ENCODE measurements at regions not wholly inside any gene's neighbourhood (a gene's known extent, or its start where the extent isn't known, plus 50 kb on each side); places are given as distances from the start of the nearest gene placed in this dataset.

DNA sequence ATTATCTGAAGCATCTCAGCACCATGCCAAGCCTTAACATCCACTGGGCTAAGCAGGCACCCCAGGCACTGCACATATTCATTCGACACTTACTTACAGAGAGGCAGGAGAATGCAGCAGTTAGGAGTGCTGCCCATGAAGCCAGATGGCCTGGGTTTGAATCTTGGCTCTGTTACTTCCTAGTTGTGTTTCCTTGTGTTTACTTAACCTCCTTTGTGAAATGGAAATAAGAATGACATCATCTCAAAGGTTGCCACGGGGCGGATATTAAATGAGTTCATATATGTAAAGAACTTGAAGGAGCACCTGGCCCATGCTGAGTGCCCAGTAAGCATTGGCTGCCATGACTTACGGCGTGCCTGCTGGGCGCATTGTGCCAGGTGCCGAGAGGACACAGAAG lies 565.2 kb downstream of the CDK5RAP2 start:
- no peak overlapping the region for H2BK15ac ChIP-seq (ENCODE audit: low read depth, low read length)
- TF ChIP-seq, protein P1, sequence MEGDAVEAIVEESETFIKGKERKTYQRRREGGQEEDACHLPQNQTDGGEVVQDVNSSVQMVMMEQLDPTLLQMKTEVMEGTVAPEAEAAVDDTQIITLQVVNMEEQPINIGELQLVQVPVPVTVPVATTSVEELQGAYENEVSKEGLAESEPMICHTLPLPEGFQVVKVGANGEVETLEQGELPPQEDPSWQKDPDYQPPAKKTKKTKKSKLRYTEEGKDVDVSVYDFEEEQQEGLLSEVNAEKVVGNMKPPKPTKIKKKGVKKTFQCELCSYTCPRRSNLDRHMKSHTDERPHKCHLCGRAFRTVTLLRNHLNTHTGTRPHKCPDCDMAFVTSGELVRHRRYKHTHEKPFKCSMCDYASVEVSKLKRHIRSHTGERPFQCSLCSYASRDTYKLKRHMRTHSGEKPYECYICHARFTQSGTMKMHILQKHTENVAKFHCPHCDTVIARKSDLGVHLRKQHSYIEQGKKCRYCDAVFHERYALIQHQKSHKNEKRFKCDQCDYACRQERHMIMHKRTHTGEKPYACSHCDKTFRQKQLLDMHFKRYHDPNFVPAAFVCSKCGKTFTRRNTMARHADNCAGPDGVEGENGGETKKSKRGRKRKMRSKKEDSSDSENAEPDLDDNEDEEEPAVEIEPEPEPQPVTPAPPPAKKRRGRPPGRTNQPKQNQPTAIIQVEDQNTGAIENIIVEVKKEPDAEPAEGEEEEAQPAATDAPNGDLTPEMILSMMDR (conservative IDR thresholded peaks at IDR 0.05): no peak
- H3K4me1 ChIP-seq (ENCODE audit: insufficient read depth, low read length): no peaks in the 10 kb centered on the region
- H3K27ac ChIP-seq (ENCODE audit: insufficient read length, low read depth, low read length): no peak overlapping the region
- H3K4me3 Mint-ChIP-seq: no peak overlapping the region
- H3K79me1 ChIP-seq (ENCODE audit: insufficient read depth, low read depth, low read length, poor library complexity, severe bottlenecking): no peaks in the 10 kb centered on the region
- no peak overlapping the region for H3K4ac ChIP-seq (ENCODE audit: low read depth, low read length)
- no peak overlapping the region for H3K9ac ChIP-seq (ENCODE audit: extremely low read depth, insufficient read length, low read length)
- H2BK20ac ChIP-seq (ENCODE audit: low read depth, low read length, poor library complexity, severe bottlenecking): no peak overlapping the region
- H3K14ac ChIP-seq (ENCODE audit: insufficient read depth, low read length): no peak overlapping the region
- H4K91ac ChIP-seq (ENCODE audit: insufficient read length, low read depth, low read length): no peak overlapping the region
- no peak for DNase-seq
- no peak overlapping the region for H2BK5ac ChIP-seq (ENCODE audit: insufficient read length, low read length)
- no peaks in the 10 kb centered on the region; a peak in 1 of 5 replicates for H3K9me3 Mint-ChIP-seq
- H3K4me2 ChIP-seq (ENCODE audit: insufficient read depth, insufficient read length, low read length): no peak overlapping the region
- H3K36me3 Mint-ChIP-seq (ENCODE audit: insufficient read depth in 1 of 3, low read depth in 3 of 3): no peaks in the 10 kb centered on the region
- H2AK5ac ChIP-seq (ENCODE audit: insufficient read length, low read length): no peak overlapping the region
- no peak overlapping the region for H3K27ac Mint-ChIP-seq
- WGBS (ENCODE audit: extremely low coverage, insufficient read length, low lambda C conversion rate): no CpG with 5 or more reads among the region's 7 CpGs
- H3K56ac ChIP-seq (ENCODE audit: insufficient read length, low read depth, low read length): no peak overlapping the region
- H2BK120ac ChIP-seq (ENCODE audit: low read depth, low read length, poor library complexity, severe bottlenecking): no peak overlapping the region
- no peak overlapping the region for H3K18ac ChIP-seq (ENCODE audit: insufficient read length, low read depth, low read length)
- no peaks in the 10 kb centered on the region for H3K9me3 ChIP-seq (ENCODE audit: control insufficient read depth, low read depth, low read length)
- H2AFZ ChIP-seq (ENCODE audit: low read length): no peak overlapping the region
- no peak overlapping the region for H3T11ph ChIP-seq (ENCODE audit: low read length)
- H4K20me1 ChIP-seq (ENCODE audit: control insufficient read depth, insufficient read depth, insufficient read length): no peaks in the 10 kb centered on the region
- H3K27me3 Mint-ChIP-seq (ENCODE audit: low read depth): peaks cover 4% of the 10 kb centered on the region
- H4K5ac ChIP-seq (ENCODE audit: insufficient read length, low read depth, low read length): no peak overlapping the region
- H3K23me2 ChIP-seq (ENCODE audit: insufficient read length, low read depth, low read length, poor library complexity, severe bottlenecking): no peaks in the 10 kb centered on the region
- no peaks in the 10 kb centered on the region for H3K27me3 ChIP-seq (ENCODE audit: insufficient read depth, low read length)
- no peaks in the 10 kb centered on the region for H3K4me1 Mint-ChIP-seq
- no peak overlapping the region for H2BK12ac ChIP-seq (ENCODE audit: insufficient read length, low read depth, low read length)
- no peak overlapping the region for H3K23ac ChIP-seq (ENCODE audit: insufficient read length, low read depth, low read length)
- H4K8ac ChIP-seq (replicated peaks; ENCODE audit: insufficient read length, low read depth, low read length): no peak overlapping the region
- H3K79me2 ChIP-seq (ENCODE audit: insufficient read depth, low read length): no peaks in the 10 kb centered on the region

Data from H9 (cell line).